Lower leg skin (tissue), 4 donors: ENCODE measurements at regions not wholly inside any gene's neighbourhood (a gene's known extent, or its start where the extent isn't known, plus 50 kb on each side); places are given as distances from the start of the nearest gene placed in this dataset.

Experiments
- DNase-seq, 2 donors: peaks; one replicate each; pipeline ENCODE4 v3.0.0-alpha.2; 2019; ENCODE audit warnings: low spot score in 2 of 2
- H3K4me3 ChIP-seq: fragments of 200-600 bp; sonication (generic); 2 replicates; pipeline ENCODE4 v1.5.1; 2017; ENCODE audit warnings: mild to moderate bottlenecking, low read depth; ENCODE audit not compliant: poor library complexity, severe bottlenecking
- POLR2A ChIP-seq, 2 donors: fragments of 450-650 bp; IDR thresholded peaks; one replicate each; pipeline ENCODE4 v1.6.1; 2016 to 2017; ENCODE audit warnings: antibody characterized with exemption in 2 of 2, mild to moderate bottlenecking in 1 of 2, moderate library complexity in 1 of 2
- WGBS, 2 donors: methylation state at CpG; one replicate each; pipeline ENCODE4 v1.1.5; 2018; 5-methylcytosine and 5-hydroxymethylcytosine counted together
- intact Hi-C: fragments of 100-400 bp; cut with DNase I; formaldehyde crosslinking; loops from one replicate; pipeline ENCODE4 v1.15.0; 2023; ENCODE audit warnings: low total_unique reads
- TF ChIP-seq, protein P1 (sequence below), 3 donors: fragments of 450-650 bp; IDR thresholded peaks; one replicate each; pipeline ENCODE4 v1.5.1; 2016; ENCODE audit warnings: antibody characterized with exemption in 3 of 3, mild to moderate bottlenecking in 3 of 3, moderate library complexity in 2 of 3

DNA sequence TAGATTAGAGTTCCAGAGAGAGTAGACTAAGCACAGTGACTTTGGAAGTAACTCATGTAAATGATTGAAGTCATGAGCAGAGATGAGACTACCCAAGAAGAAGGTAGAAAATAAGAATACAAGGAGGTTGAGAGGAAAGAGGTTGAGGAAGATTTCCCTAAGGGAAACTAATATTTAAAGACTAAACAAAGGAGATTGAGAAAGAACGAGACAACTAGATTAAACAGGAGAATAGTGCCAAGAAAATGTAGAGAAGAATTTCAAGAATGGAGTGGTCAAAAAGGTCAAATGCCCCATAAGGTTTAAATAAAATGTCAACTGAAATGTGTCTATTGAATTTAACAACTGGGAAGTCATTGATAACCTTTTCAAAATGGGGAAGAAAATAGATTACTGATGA, 59.0 kb downstream of the RPS29 start:
- no peak overlapping the region for H3K4me3 ChIP-seq
- DNase-seq: no peak
- intact Hi-C loops: no loop called here
- 46 to 64% methylated on average over 1 of the region's 1 CpG for WGBS, 2 donors
- no peak for TF ChIP-seq POLR2A (IDR thresholded peaks at IDR 0.05)
- TF ChIP-seq, protein P1, sequence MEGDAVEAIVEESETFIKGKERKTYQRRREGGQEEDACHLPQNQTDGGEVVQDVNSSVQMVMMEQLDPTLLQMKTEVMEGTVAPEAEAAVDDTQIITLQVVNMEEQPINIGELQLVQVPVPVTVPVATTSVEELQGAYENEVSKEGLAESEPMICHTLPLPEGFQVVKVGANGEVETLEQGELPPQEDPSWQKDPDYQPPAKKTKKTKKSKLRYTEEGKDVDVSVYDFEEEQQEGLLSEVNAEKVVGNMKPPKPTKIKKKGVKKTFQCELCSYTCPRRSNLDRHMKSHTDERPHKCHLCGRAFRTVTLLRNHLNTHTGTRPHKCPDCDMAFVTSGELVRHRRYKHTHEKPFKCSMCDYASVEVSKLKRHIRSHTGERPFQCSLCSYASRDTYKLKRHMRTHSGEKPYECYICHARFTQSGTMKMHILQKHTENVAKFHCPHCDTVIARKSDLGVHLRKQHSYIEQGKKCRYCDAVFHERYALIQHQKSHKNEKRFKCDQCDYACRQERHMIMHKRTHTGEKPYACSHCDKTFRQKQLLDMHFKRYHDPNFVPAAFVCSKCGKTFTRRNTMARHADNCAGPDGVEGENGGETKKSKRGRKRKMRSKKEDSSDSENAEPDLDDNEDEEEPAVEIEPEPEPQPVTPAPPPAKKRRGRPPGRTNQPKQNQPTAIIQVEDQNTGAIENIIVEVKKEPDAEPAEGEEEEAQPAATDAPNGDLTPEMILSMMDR (IDR thresholded peaks at IDR 0.05): no peak

DNA sequence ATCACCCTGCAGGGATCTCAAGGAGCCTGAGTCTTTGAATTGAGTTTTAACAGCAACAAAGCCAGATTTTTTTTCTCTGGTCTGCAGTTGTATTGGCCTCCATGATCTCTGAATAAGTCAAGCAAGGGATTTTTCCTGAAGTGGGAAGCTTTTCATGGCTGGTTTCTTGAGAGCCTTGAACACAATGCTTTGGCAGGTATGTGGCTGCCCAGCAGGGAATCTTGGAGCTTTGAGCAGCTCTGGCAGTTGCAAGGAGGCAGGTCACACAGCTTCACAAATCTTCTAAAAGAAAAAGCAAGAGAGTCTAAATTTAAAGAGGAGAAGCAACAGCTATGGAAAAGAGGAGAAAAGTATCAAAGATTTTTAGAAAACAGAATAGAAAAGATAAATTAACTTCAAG, 60.1 kb downstream of the RPS29 start:
- no peak for TF ChIP-seq POLR2A (IDR thresholded peaks at IDR 0.05)
- TF ChIP-seq, protein P1 (IDR thresholded peaks at IDR 0.05): no peak
- no peak for DNase-seq
- intact Hi-C loops: no loop called here
- no peak overlapping the region for H3K4me3 ChIP-seq

DNA sequence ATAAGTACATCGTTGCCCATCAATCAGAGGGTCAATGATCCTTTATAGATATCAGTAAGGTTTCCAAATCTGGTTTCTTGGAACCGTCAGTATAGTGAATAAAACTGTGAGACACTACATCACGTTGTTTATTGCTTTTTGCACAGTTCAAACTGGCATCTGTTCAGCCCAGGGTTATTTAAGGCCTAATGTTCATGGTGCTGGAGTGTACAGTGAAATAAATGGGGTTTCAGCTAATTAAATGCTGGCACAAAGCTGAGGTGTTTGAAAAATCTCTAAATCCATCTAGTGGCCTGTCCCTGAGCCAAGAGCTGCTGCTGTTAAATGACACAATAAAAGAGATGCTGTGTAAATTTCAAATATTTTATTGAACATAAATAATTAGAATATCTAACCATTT, 69.9 kb downstream of the RPS29 start:
- WGBS, 2 donors: 44 to 52% methylated on average over 3 of the region's 3 CpGs
- TF ChIP-seq, protein P1 (IDR thresholded peaks at IDR 0.05): no peak
- no peak for TF ChIP-seq POLR2A (IDR thresholded peaks at IDR 0.05)
- H3K4me3 ChIP-seq: no peak overlapping the region
- no peak for DNase-seq
- intact Hi-C loops: no loop called here

DNA sequence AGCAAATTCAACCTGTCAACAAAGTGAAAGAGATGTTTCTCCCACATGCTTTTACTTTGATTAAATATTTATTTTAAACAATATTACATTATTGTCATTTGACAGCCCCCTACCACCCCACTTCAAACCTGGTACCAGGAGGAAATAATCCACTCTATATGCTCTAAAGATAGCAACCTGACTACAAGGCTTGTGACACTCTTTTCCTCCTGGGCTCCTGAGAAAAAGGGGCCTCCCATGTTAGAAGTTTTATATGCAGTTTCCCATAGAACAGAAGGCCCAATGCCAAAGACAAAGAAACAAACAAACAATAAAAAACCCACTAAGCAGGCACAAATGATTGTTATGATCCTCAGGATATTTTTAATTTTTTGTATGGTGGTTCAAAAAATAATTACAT, 73.6 kb downstream of the RPS29 start:
- no peak overlapping the region for H3K4me3 ChIP-seq
- DNase-seq: no peak
- TF ChIP-seq, protein P1 (IDR thresholded peaks at IDR 0.05): no peak
- no peak for TF ChIP-seq POLR2A (IDR thresholded peaks at IDR 0.05)
- intact Hi-C loops: no loop called here

DNA sequence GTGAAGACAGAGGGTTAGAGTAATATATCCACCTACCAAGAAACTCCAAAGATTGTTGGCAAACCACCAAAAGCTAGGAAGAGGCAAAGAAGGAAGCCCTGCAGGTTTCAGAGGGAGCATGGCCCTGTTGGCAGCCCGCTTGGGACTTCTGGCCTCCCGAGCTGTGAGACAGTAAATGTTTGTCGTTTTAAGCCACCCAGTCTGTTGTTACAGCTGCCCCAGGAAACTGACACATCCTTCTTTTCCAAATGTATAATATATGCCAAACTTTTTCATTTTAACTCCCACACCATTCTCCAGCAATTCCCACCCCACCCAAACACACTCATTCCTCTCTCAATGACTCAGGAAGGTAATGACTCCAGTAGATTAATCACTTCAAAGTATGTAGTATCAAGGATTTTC, 74.0 kb downstream of the RPS29 start:
- intact Hi-C loops: no loop called here
- no peak overlapping the region for H3K4me3 ChIP-seq
- TF ChIP-seq, protein P1 (IDR thresholded peaks at IDR 0.05): no peak
- no peak for TF ChIP-seq POLR2A (IDR thresholded peaks at IDR 0.05)
- no peak for DNase-seq
- 17 to 35% methylated on average over 3 of the region's 3 CpGs for WGBS, 2 donors

DNA sequence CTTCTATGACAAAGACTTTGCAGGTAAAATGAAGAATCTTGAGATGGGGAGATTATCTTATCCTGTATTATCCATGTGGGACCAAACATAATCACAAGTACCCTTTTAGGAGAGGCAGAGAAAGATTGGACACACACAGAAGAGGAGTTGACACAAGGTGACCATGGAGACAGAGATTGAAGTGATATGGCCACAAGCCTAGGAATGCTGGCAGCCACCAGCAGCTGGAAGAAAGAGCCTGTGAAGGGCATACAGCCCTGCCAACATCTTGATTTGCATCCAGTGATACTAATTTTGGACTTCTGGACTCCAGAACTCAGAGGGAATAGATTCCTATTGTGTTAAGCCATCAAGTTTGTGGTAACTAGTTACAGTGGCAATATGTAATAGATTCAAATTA, 78.1 kb downstream of the RPS29 start:
- H3K4me3 ChIP-seq: no peak overlapping the region
- TF ChIP-seq POLR2A (IDR thresholded peaks at IDR 0.05): no peak
- TF ChIP-seq, protein P1 (IDR thresholded peaks at IDR 0.05): no peak
- no peak for DNase-seq
- intact Hi-C loops: no loop called here
